SU-DHL-6 (cell line): ENCODE measurements at regions not wholly inside any gene's neighbourhood (a gene's known extent, or its start where the extent isn't known, plus 50 kb on each side); places are given as distances from the start of the nearest gene placed in this dataset.

Experiments
- H2AFZ ChIP-seq: fragments of 200-600 bp; sonication (generic); 2 replicates; pipeline ENCODE4 v1.6.1; 2014; ENCODE audit warnings: low read depth, mild to moderate bottlenecking, moderate library complexity, mixed read lengths, antibody characterized with exemption, low read length; ENCODE audit not compliant: severe bottlenecking
- H3F3A ChIP-seq: fragments of 200-600 bp; shearing (Covaris generic); 2 replicates; pipeline ENCODE4 v1.6.0; 2016; ENCODE audit warnings: antibody characterized with exemption, mild to moderate bottlenecking; ENCODE audit not compliant: insufficient read depth
- H3K27ac ChIP-seq: fragments of 200-600 bp; sonication (generic); 2 replicates; pipeline ENCODE4 v1.5.1; 2016; ENCODE audit warnings: low read depth, mild to moderate bottlenecking, low read length, moderate library complexity, mixed read lengths
- H3K27me3 ChIP-seq: fragments of 200-600 bp; sonication (generic), shearing (Covaris generic); 2 replicates; pipeline ENCODE4 v1.6.0; 2014; ENCODE audit warnings: mild to moderate bottlenecking, low read length
- H3K36me3 ChIP-seq: fragments of 200-600 bp; sonication (generic); 2 replicates; pipeline ENCODE4 v1.6.1; 2014; ENCODE audit warnings: mild to moderate bottlenecking, low read length, mixed read lengths
- H3K4me2 ChIP-seq: fragments of 300-600, 200-600 bp; shearing (Covaris generic), sonication (generic); 2 replicates; pipeline ENCODE4 v1.6.0; 2014; ENCODE audit warnings: low read length, low read depth, mild to moderate bottlenecking; ENCODE audit not compliant: poor library complexity, severe bottlenecking
- H3K4me3 ChIP-seq: fragments of 200-600 bp; sonication (generic); 2 replicates; pipeline ENCODE4 v1.5.1; 2014; ENCODE audit warnings: antibody characterized with exemption, low read length, mild to moderate bottlenecking, mixed read lengths; ENCODE audit not compliant: insufficient read depth, poor library complexity, severe bottlenecking
- H3K79me2 ChIP-seq: fragments of 200-600 bp; sonication (generic); 2 replicates; pipeline ENCODE4 v1.6.1; 2014; ENCODE audit warnings: mild to moderate bottlenecking, low read length, moderate library complexity; ENCODE audit not compliant: insufficient read depth
- H3K9ac ChIP-seq: fragments of 200-600 bp; sonication (generic); 2 replicates; pipeline ENCODE4 v1.7.0; 2014; ENCODE audit warnings: mild to moderate bottlenecking, low read length
- H3K9me2 ChIP-seq: fragments of 200-600 bp; sonication (generic); replicated peaks from 2 replicates; pipeline ENCODE4 v1.6.1; 2014; ENCODE audit warnings: low read length; ENCODE audit not compliant: insufficient read depth
- H3K9me3 ChIP-seq: fragments of 200-600 bp; sonication (generic); 2 replicates; pipeline ENCODE4 v1.6.1; 2014; ENCODE audit warnings: low read length, mixed read lengths; ENCODE audit not compliant: insufficient read depth
- H4K20me1 ChIP-seq: fragments of 200-600 bp; sonication (generic); 2 replicates; pipeline ENCODE4 v1.6.1; 2014; ENCODE audit warnings: low read depth, mild to moderate bottlenecking, antibody characterized with exemption, low read length, moderate library complexity, mixed read lengths
- EZH2phosphoT487 ChIP-seq: fragments of 200-600 bp; sonication (generic), shearing (Covaris generic); conservative IDR thresholded peaks from 2 replicates; pipeline ENCODE4 v1.6.1; 2018; ENCODE audit warnings: mild to moderate bottlenecking, antibody characterized with exemption, low read length, moderate library complexity, mixed read lengths
- TF ChIP-seq, protein P1 (sequence below): fragments of 200-600 bp; sonication (generic); IDR thresholded peaks from one replicate; pipeline ENCODE4 v1.5.1; 2017; ENCODE audit warnings: antibody characterized with exemption, mild to moderate bottlenecking, low read length, moderate library complexity; ENCODE audit not compliant: insufficient read depth, poor library complexity, severe bottlenecking

DNA sequence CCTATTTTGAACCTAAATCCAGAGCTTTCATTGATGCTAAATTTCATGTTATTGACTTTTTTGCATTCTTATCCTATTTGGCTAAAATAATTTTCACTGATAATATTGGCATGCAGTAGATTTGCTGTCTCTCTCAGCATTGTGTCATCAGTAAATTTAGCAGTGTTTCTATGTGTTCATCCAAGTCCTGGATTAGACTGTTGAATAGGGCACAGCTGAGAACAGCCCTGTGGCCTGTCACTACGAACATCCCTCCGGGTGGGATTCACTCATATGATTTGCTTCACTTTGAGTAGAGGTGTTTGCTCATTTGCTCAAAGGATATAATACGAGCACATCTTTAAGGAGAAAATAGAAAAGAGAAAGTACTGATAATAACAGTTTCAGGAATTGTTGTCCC, 101.5 kb downstream of the HSPH1 start:
- Histone ChIP-seq H3K9me2 (no peaks in the 10 kb centered on the region), H3K79me2 (no peaks in the 10 kb centered on the region), H3K9ac (no peak overlapping the region), H3K9me3 (no peaks in the 10 kb centered on the region), H3F3A (no peaks in the 10 kb centered on the region), H3K4me3 (no peak overlapping the region), H3K27me3 (no peaks in the 10 kb centered on the region), H3K36me3 (no peaks in the 10 kb centered on the region), H3K4me2 (no peak overlapping the region), H2AFZ (no peak overlapping the region), H4K20me1 (no peaks in the 10 kb centered on the region), H3K27ac (no peak overlapping the region)
- TF ChIP-seq, protein P1, sequence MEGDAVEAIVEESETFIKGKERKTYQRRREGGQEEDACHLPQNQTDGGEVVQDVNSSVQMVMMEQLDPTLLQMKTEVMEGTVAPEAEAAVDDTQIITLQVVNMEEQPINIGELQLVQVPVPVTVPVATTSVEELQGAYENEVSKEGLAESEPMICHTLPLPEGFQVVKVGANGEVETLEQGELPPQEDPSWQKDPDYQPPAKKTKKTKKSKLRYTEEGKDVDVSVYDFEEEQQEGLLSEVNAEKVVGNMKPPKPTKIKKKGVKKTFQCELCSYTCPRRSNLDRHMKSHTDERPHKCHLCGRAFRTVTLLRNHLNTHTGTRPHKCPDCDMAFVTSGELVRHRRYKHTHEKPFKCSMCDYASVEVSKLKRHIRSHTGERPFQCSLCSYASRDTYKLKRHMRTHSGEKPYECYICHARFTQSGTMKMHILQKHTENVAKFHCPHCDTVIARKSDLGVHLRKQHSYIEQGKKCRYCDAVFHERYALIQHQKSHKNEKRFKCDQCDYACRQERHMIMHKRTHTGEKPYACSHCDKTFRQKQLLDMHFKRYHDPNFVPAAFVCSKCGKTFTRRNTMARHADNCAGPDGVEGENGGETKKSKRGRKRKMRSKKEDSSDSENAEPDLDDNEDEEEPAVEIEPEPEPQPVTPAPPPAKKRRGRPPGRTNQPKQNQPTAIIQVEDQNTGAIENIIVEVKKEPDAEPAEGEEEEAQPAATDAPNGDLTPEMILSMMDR: no peak
- no peak for TF ChIP-seq EZH2phosphoT487

- no peaks in the 10 kb centered on the region for H3K9me2 ChIP-seq
- no peaks in the 10 kb centered on the region for H3K79me2 ChIP-seq
- no peak overlapping the region for H3K27ac ChIP-seq
- H3K36me3 ChIP-seq: no peaks in the 10 kb centered on the region
- H3K27me3 ChIP-seq: no peaks in the 10 kb centered on the region
- no peak overlapping the region for H3K4me2 ChIP-seq
- H3F3A ChIP-seq: no peaks in the 10 kb centered on the region
- H3K9ac ChIP-seq: no peak overlapping the region
- H3K4me3 ChIP-seq: no peak overlapping the region
- H3K9me3 ChIP-seq: no peaks in the 10 kb centered on the region
- H2AFZ ChIP-seq: no peak overlapping the region
- TF ChIP-seq, protein P1: no peak
- TF ChIP-seq EZH2phosphoT487: no peak
- no peaks in the 10 kb centered on the region for H4K20me1 ChIP-seq
Observed at GRCh38 chr13:31057403-31058033, 104.2 kb downstream of the HSPH1 start.

GRCh38 chr13:31056644-31057271, 104.9 kb downstream of the HSPH1 start:
- TF ChIP-seq, protein P1: no peak
- no peak for TF ChIP-seq EZH2phosphoT487
- H3K4me2 ChIP-seq: no peak overlapping the region

More at GRCh38 chr13:31056644-31057271, 104.9 kb downstream of the HSPH1 start:
- Histone ChIP-seq H3K9me2 (no peaks in the 10 kb centered on the region), H3K27ac (no peak overlapping the region), H3K4me3 (no peak overlapping the region), H3K9ac (no peak overlapping the region), H3K27me3 (no peaks in the 10 kb centered on the region), H2AFZ (no peak overlapping the region), H3K36me3 (no peaks in the 10 kb centered on the region), H3K9me3 (no peaks in the 10 kb centered on the region), H4K20me1 (no peaks in the 10 kb centered on the region), H3K79me2 (no peaks in the 10 kb centered on the region), H3F3A (no peaks in the 10 kb centered on the region)
